Psoas muscle (tissue), 7 donors: ENCODE measurements at regions not wholly inside any gene's neighbourhood (a gene's known extent, or its start where the extent isn't known, plus 50 kb on each side); places are given as distances from the start of the nearest gene placed in this dataset.

Source experiments
- ATAC-seq, 4 donors: fragments of 200-7000 bp; cut with Tn5 transposase; one replicate each; pipeline ENCODE4 v1.9.1; 2020; ENCODE audit warnings: moderate library complexity in 3 of 4, mild to moderate bottlenecking in 2 of 4
- DNase-seq, 2 donors: peaks; one replicate each; pipeline ENCODE4 v3.0.0-alpha.2; 2020
- H3K27ac ChIP-seq: fragments of 200-600 bp; one replicate; pipeline ENCODE4 v1.8.0; 2022
- H3K27me3 ChIP-seq, 3 donors: fragments of 200-600 bp in 1 of 3; one replicate each; pipeline versions ENCODE4 v1.6.1 to v1.8.0; 2013 to 2022; ENCODE audit warnings: low read length in 2 of 3, mild to moderate bottlenecking in 2 of 3, moderate library complexity in 1 of 3; ENCODE audit not compliant: insufficient read depth in 3 of 3
- H3K36me3 ChIP-seq, 2 donors: fragments of 200-600 bp in 1 of 2; one replicate each; pipeline versions ENCODE4 v1.6.1 to v1.8.0; 2013 to 2022; ENCODE audit warnings: low read depth in 1 of 2, mild to moderate bottlenecking in 1 of 2, moderate library complexity in 1 of 2; ENCODE audit not compliant: insufficient read depth in 1 of 2
- H3K4me1 ChIP-seq: fragments of 200-600 bp; one replicate; pipeline ENCODE4 v1.8.0; 2022
- H3K4me3 ChIP-seq: fragments of 200-600 bp; one replicate; pipeline ENCODE4 v1.8.0; 2022; ENCODE audit warnings: mild to moderate bottlenecking
- H3K9me3 ChIP-seq: fragments of 200-600 bp; one replicate; pipeline ENCODE4 v1.8.0; 2022
- CTCF ChIP-seq: fragments of 200-600 bp; IDR thresholded peaks from one replicate; pipeline ENCODE4 v1.8.0; 2022; ENCODE audit warnings: antibody characterized with exemption
- WGBS, 3 donors: extraction: QIAGEN DNeasy Blood & Tissue Kit; methylation state at CpG; one replicate each; pipeline versions ENCODE4 v1.1.6 to v1.1.7; 2013; 5-methylcytosine and 5-hydroxymethylcytosine counted together
- intact Hi-C, 2 donors: fragments of 100-400 bp; cut with DNase I; formaldehyde crosslinking; loops; one replicate each; pipeline versions ENCODE4 v1.11.0 to v1.14.2; 2022
- donor health status: healthy with polysubstance abuse.
- donor health status: DM: no; HTN: no; CAD: no; lungs with moderate emphysema.
- donor health status: Bipolar disorder and iron deficiency.
- donor health status: healthy.
- donor health status: DM: yes; HTN: yes; CAD: no.
- donor health status: DM: no; HTN: no; CAD: no.
- donor health status: DM: yes; HTN: yes; CAD: no.

- ATAC-seq (no peak), DNase-seq (no peak)
- Histone ChIP-seq H3K4me1 (no peaks in the 10 kb centered on the region), H3K9me3 (no peaks in the 10 kb centered on the region), H3K4me3 (no peak overlapping the region), H3K27me3 (no peaks in the 10 kb centered on the region), H3K36me3 (no peaks in the 10 kb centered on the region), H3K27ac (no peak overlapping the region)
- WGBS, 3 donors = 63 to 69% (median 67%) methylated on average over 2 of the region's 2 CpGs
- TF ChIP-seq CTCF = no peak
- intact Hi-C loops = no loop called here
These were observed 206.2 kb downstream of the SLCO4C1 start for GRCh38 chr5:102089883-102090282.

- Histone ChIP-seq H3K27me3 (no peaks in the 10 kb centered on the region), H3K4me3 (no peak overlapping the region), H3K36me3 (no peaks in the 10 kb centered on the region), H3K9me3 (no peaks in the 10 kb centered on the region), H3K4me1 (no peaks in the 10 kb centered on the region), H3K27ac (no peak overlapping the region)
- WGBS, 3 donors = 41 to 63% (median 49%) methylated on average over 2 of the region's 2 CpGs
- intact Hi-C loops = no loop called here
- ATAC-seq (no peak), DNase-seq (no peak)
- no peak for TF ChIP-seq CTCF
These were observed 208.2 kb downstream of the SLCO4C1 start for GRCh38 chr5:102087906-102088305.

GRCh38 chr5:102080288-102080687 is 215.8 kb downstream of the SLCO4C1 start:
- H3K27me3 ChIP-seq = no peaks in the 10 kb centered on the region
- no peaks in the 10 kb centered on the region for H3K36me3 ChIP-seq
- 43 to 55% (median 54%) methylated on average over 1 of the region's 1 CpG for WGBS, 3 donors
- no peaks in the 10 kb centered on the region for H3K4me1 ChIP-seq
- intact Hi-C loops = no loop called here
- TF ChIP-seq CTCF = no peak
- no peak overlapping the region for H3K27ac ChIP-seq
- H3K4me3 ChIP-seq = no peak overlapping the region
- ATAC-seq = no peak
- no peaks in the 10 kb centered on the region for H3K9me3 ChIP-seq
- no peak for DNase-seq

GRCh38 chr5:102077920-102078319 is 218.2 kb downstream of the SLCO4C1 start:
- intact Hi-C loops = no loop called here
- ATAC-seq (no peak), DNase-seq (no peak)
- no peaks in the 10 kb centered on the region for H3K4me1 ChIP-seq
- no peak overlapping the region for H3K4me3 ChIP-seq
- H3K9me3 ChIP-seq = no peaks in the 10 kb centered on the region
- 84 to 90% (median 88%) methylated on average over 5 of the region's 5 CpGs for whole genome bisulfite sequencing, 3 donors
- no peak overlapping the region for H3K27ac ChIP-seq
- TF ChIP-seq CTCF = no peak
- H3K27me3 ChIP-seq = no peaks in the 10 kb centered on the region
- no peaks in the 10 kb centered on the region for H3K36me3 ChIP-seq

GRCh38 chr5:102069974-102070373 is 226.1 kb downstream of the SLCO4C1 start:
- H3K4me1 ChIP-seq = no peaks in the 10 kb centered on the region
- ATAC-seq (no peak), DNase-seq (no peak)
- intact Hi-C loops = no loop called here
- H3K36me3 ChIP-seq = no peaks in the 10 kb centered on the region
- TF ChIP-seq CTCF = no peak
- H3K27me3 ChIP-seq = no peaks in the 10 kb centered on the region
- no peaks in the 10 kb centered on the region for H3K9me3 ChIP-seq
- no peak overlapping the region for H3K4me3 ChIP-seq
- H3K27ac ChIP-seq = no peak overlapping the region
- 68 to 70% (median 70%) methylated on average over 3 of the region's 3 CpGs for WGBS, 3 donors
